ENCODE measurements at regions not wholly inside any gene's neighbourhood (a gene's known extent, or its start where the extent isn't known, plus 50 kb on each side); places are given as distances from the start of the nearest gene placed in this dataset.

GRCh38 chr9:88798476-88798875 lies 192.8 kb upstream of the S1PR3 start:
- H3K14ac ChIP-seq (ENCODE audit: low read length): no peak overlapping the region
- H3K9me3 ChIP-seq (replicated peaks in 1 of 2; ENCODE audit: control insufficient read depth in 2 of 2, insufficient read depth in 1 of 2, low read depth in 1 of 2, low read length in 2 of 2): peaks cover 0 to 13% of the 10 kb centered on the region in 2 donors
- no peaks in the 10 kb centered on the region for H3K79me1 ChIP-seq (ENCODE audit: low read depth, low read length)
- H2BK15ac ChIP-seq (ENCODE audit: low read length): no peak overlapping the region
- H3K4ac ChIP-seq (ENCODE audit: low read length): no peak overlapping the region
- H2AK5ac ChIP-seq (ENCODE audit: low read depth, low read length): no peak overlapping the region
- no peak for DNase-seq (ENCODE audit: low spot score)
- no peak overlapping the region for H3K27ac ChIP-seq (replicated peaks; ENCODE audit: low read length)
- H4K91ac ChIP-seq (ENCODE audit: low read depth, low read length, poor library complexity): no peak overlapping the region
- WGBS, 2 donors (ENCODE audit: extremely low coverage in 2 of 2, insufficient read length in 2 of 2, insufficient replicate concordance in 1 of 2): no CpG with 5 or more reads among the region's 4 CpGs
- peak overlapping the region in 1 of 2 donors; percentile 43 for H3K4me3 ChIP-seq (ENCODE audit: low read length in 2 of 2)
- no peak overlapping the region for H2BK12ac ChIP-seq (ENCODE audit: low read length)
- H3K27me3 ChIP-seq (ENCODE audit: control insufficient read depth in 3 of 3, insufficient read depth in 3 of 3, low read depth in 1 of 3, low read length in 3 of 3): no peaks in the 10 kb centered on the region
- no peak overlapping the region for H3K18ac ChIP-seq (ENCODE audit: low read length)
- no peak overlapping the region for H3K4me2 ChIP-seq (ENCODE audit: insufficient read depth, low read length, poor library complexity, severe bottlenecking)
- no peak overlapping the region for H2BK120ac ChIP-seq (ENCODE audit: low read depth, low read length)
- no peak overlapping the region for H4K8ac ChIP-seq (ENCODE audit: low read depth, low read length)
- no peak overlapping the region for H3K9ac ChIP-seq (ENCODE audit: low read depth, low read length, poor library complexity)
- no peak overlapping the region for H3K23ac ChIP-seq (ENCODE audit: low read depth, low read length, poor library complexity)
- no peak overlapping the region for H2BK5ac ChIP-seq (ENCODE audit: low read length)
- H3K4me1 ChIP-seq (ENCODE audit: control insufficient read depth in 2 of 2, insufficient read depth in 1 of 2, low read depth in 1 of 2, low read length in 2 of 2): peaks cover 0 to 4% of the 10 kb centered on the region in 2 donors
- H3K36me3 ChIP-seq (replicated peaks in 1 of 2; ENCODE audit: control insufficient read depth in 2 of 2, insufficient read depth in 2 of 2, low read length in 2 of 2): no peaks in the 10 kb centered on the region
- no peak overlapping the region for H2AFZ ChIP-seq (ENCODE audit: low read length)

GRCh38 chr9:88799541-88800328 lies 191.5 kb upstream of the S1PR3 start:
- WGBS, 2 donors (ENCODE audit: extremely low coverage in 2 of 2, insufficient read length in 2 of 2, insufficient replicate concordance in 1 of 2): no CpG with 5 or more reads among the region's 6 CpGs
- no peak overlapping the region for H3K23ac ChIP-seq (ENCODE audit: low read depth, low read length, poor library complexity)
- H3K79me1 ChIP-seq (ENCODE audit: low read depth, low read length): no peaks in the 10 kb centered on the region
- no peak overlapping the region for H4K8ac ChIP-seq (ENCODE audit: low read depth, low read length)
- H3K36me3 ChIP-seq (replicated peaks in 1 of 2; ENCODE audit: control insufficient read depth in 2 of 2, insufficient read depth in 2 of 2, low read length in 2 of 2): no peaks in the 10 kb centered on the region
- H2BK12ac ChIP-seq (ENCODE audit: low read length): no peak overlapping the region
- H2AFZ ChIP-seq (ENCODE audit: low read length): no peak overlapping the region
- H3K18ac ChIP-seq (ENCODE audit: low read length): no peak overlapping the region
- no peak overlapping the region for H2BK5ac ChIP-seq (ENCODE audit: low read length)
- no peak overlapping the region for H3K4me3 ChIP-seq (ENCODE audit: low read length in 2 of 2)
- no peaks in the 10 kb centered on the region for H3K27me3 ChIP-seq (ENCODE audit: control insufficient read depth in 3 of 3, insufficient read depth in 3 of 3, low read depth in 1 of 3, low read length in 3 of 3)
- H3K9ac ChIP-seq (ENCODE audit: low read depth, low read length, poor library complexity): no peak overlapping the region
- no peak overlapping the region for H3K27ac ChIP-seq (replicated peaks; ENCODE audit: low read length)
- H3K4ac ChIP-seq (ENCODE audit: low read length): no peak overlapping the region
- H2AK5ac ChIP-seq (ENCODE audit: low read depth, low read length): no peak overlapping the region
- H3K14ac ChIP-seq (ENCODE audit: low read length): no peak overlapping the region
- peaks cover 0 to 13% of the 10 kb centered on the region in 2 donors for H3K9me3 ChIP-seq (replicated peaks in 1 of 2; ENCODE audit: control insufficient read depth in 2 of 2, insufficient read depth in 1 of 2, low read depth in 1 of 2, low read length in 2 of 2)
- no peak overlapping the region for H2BK15ac ChIP-seq (ENCODE audit: low read length)
- H4K91ac ChIP-seq (ENCODE audit: low read depth, low read length, poor library complexity): no peak overlapping the region
- no peak overlapping the region for H2BK120ac ChIP-seq (ENCODE audit: low read depth, low read length)
- H3K4me2 ChIP-seq (ENCODE audit: insufficient read depth, low read length, poor library complexity, severe bottlenecking): no peak overlapping the region
- peaks cover 0 to 4% of the 10 kb centered on the region in 2 donors for H3K4me1 ChIP-seq (ENCODE audit: control insufficient read depth in 2 of 2, insufficient read depth in 1 of 2, low read depth in 1 of 2, low read length in 2 of 2)
- DNase-seq (ENCODE audit: low spot score): no peak

- no peak overlapping the region for H4K91ac ChIP-seq (ENCODE audit: low read depth, low read length, poor library complexity)
- no peak overlapping the region for H2AFZ ChIP-seq (ENCODE audit: low read length)
- DNase-seq (ENCODE audit: low spot score): no peak
- H3K18ac ChIP-seq (ENCODE audit: low read length): no peak overlapping the region
- no peak overlapping the region for H3K4me3 ChIP-seq (ENCODE audit: low read length in 2 of 2)
- no peak overlapping the region for H2BK5ac ChIP-seq (ENCODE audit: low read length)
- no peak overlapping the region for H3K14ac ChIP-seq (ENCODE audit: low read length)
- H3K9ac ChIP-seq (ENCODE audit: low read depth, low read length, poor library complexity): no peak overlapping the region
- WGBS, 2 donors (ENCODE audit: extremely low coverage in 2 of 2, insufficient read length in 2 of 2, insufficient replicate concordance in 1 of 2): no CpG with 5 or more reads among the region's 3 CpGs
- peaks cover 0 to 13% of the 10 kb centered on the region in 2 donors for H3K9me3 ChIP-seq (replicated peaks in 1 of 2; ENCODE audit: control insufficient read depth in 2 of 2, insufficient read depth in 1 of 2, low read depth in 1 of 2, low read length in 2 of 2)
- no peak overlapping the region for H3K4ac ChIP-seq (ENCODE audit: low read length)
- H3K27me3 ChIP-seq (ENCODE audit: control insufficient read depth in 3 of 3, insufficient read depth in 3 of 3, low read depth in 1 of 3, low read length in 3 of 3): no peaks in the 10 kb centered on the region
- H3K4me1 ChIP-seq (ENCODE audit: control insufficient read depth in 2 of 2, insufficient read depth in 1 of 2, low read depth in 1 of 2, low read length in 2 of 2): peaks cover 0 to 4% of the 10 kb centered on the region in 2 donors
- H3K4me2 ChIP-seq (ENCODE audit: insufficient read depth, low read length, poor library complexity, severe bottlenecking): no peak overlapping the region
- H2BK15ac ChIP-seq (ENCODE audit: low read length): no peak overlapping the region
- H4K8ac ChIP-seq (ENCODE audit: low read depth, low read length): no peak overlapping the region
- no peak overlapping the region for H3K23ac ChIP-seq (ENCODE audit: low read depth, low read length, poor library complexity)
- no peak overlapping the region for H2BK12ac ChIP-seq (ENCODE audit: low read length)
- no peaks in the 10 kb centered on the region for H3K36me3 ChIP-seq (replicated peaks in 1 of 2; ENCODE audit: control insufficient read depth in 2 of 2, insufficient read depth in 2 of 2, low read length in 2 of 2)
- no peak overlapping the region for H2BK120ac ChIP-seq (ENCODE audit: low read depth, low read length)
- H3K27ac ChIP-seq (replicated peaks; ENCODE audit: low read length): no peak overlapping the region
- no peak overlapping the region for H2AK5ac ChIP-seq (ENCODE audit: low read depth, low read length)
- no peaks in the 10 kb centered on the region for H3K79me1 ChIP-seq (ENCODE audit: low read depth, low read length)
Measured at GRCh38 chr9:88800329-88800682, 191.0 kb upstream of the S1PR3 start.

GRCh38 chr9:88801214-88801796 lies 190.0 kb upstream of the S1PR3 start:
- Histone ChIP-seq H4K91ac (ENCODE audit: low read depth, low read length, poor library complexity) (no peak overlapping the region), H3K4me1 (ENCODE audit: control insufficient read depth in 2 of 2, insufficient read depth in 1 of 2, low read depth in 1 of 2, low read length in 2 of 2) (peaks cover 0 to 4% of the 10 kb centered on the region in 2 donors), H2BK5ac (ENCODE audit: low read length) (no peak overlapping the region), H2BK12ac (ENCODE audit: low read length) (no peak overlapping the region), H3K9ac (ENCODE audit: low read depth, low read length, poor library complexity) (no peak overlapping the region), H3K4me3 (ENCODE audit: low read length in 2 of 2) (no peak overlapping the region), H3K79me1 (ENCODE audit: low read depth, low read length) (no peaks in the 10 kb centered on the region), H3K4me2 (ENCODE audit: insufficient read depth, low read length, poor library complexity, severe bottlenecking) (no peak overlapping the region), H2AK5ac (ENCODE audit: low read depth, low read length) (no peak overlapping the region), H2BK15ac (ENCODE audit: low read length) (no peak overlapping the region), H3K9me3 (replicated peaks in 1 of 2; ENCODE audit: control insufficient read depth in 2 of 2, insufficient read depth in 1 of 2, low read depth in 1 of 2, low read length in 2 of 2) (peaks cover 0 to 12% of the 10 kb centered on the region in 2 donors), H3K14ac (ENCODE audit: low read length) (no peak overlapping the region), H2AFZ (ENCODE audit: low read length) (no peak overlapping the region), H3K18ac (ENCODE audit: low read length) (no peak overlapping the region), H3K4ac (ENCODE audit: low read length) (no peak overlapping the region), H4K8ac (ENCODE audit: low read depth, low read length) (no peak overlapping the region), H3K23ac (ENCODE audit: low read depth, low read length, poor library complexity) (no peak overlapping the region), H3K27me3 (ENCODE audit: control insufficient read depth in 3 of 3, insufficient read depth in 3 of 3, low read depth in 1 of 3, low read length in 3 of 3) (no peaks in the 10 kb centered on the region), H3K36me3 (replicated peaks in 1 of 2; ENCODE audit: control insufficient read depth in 2 of 2, insufficient read depth in 2 of 2, low read length in 2 of 2) (no peaks in the 10 kb centered on the region), H3K27ac (replicated peaks; ENCODE audit: low read length) (no peak overlapping the region), H2BK120ac (ENCODE audit: low read depth, low read length) (no peak overlapping the region)
- no peak for DNase-seq (ENCODE audit: low spot score)
- WGBS, 2 donors (ENCODE audit: extremely low coverage in 2 of 2, insufficient read length in 2 of 2, insufficient replicate concordance in 1 of 2): no CpG with 5 or more reads among the region's 2 CpGs
